ENCODE measurements at regions not wholly inside any gene's neighbourhood (a gene's known extent, or its start where the extent isn't known, plus 50 kb on each side); places are given as distances from the start of the nearest gene placed in this dataset.
A peak's percentile ranks its signal among the peaks of the same experiment; 100 is the strongest.
"Not testable (repeated sequence)": the region's sequence is repeated elsewhere in the genome, so short reads cannot be mapped to it uniquely, and the experiment has no call there.

DNA sequence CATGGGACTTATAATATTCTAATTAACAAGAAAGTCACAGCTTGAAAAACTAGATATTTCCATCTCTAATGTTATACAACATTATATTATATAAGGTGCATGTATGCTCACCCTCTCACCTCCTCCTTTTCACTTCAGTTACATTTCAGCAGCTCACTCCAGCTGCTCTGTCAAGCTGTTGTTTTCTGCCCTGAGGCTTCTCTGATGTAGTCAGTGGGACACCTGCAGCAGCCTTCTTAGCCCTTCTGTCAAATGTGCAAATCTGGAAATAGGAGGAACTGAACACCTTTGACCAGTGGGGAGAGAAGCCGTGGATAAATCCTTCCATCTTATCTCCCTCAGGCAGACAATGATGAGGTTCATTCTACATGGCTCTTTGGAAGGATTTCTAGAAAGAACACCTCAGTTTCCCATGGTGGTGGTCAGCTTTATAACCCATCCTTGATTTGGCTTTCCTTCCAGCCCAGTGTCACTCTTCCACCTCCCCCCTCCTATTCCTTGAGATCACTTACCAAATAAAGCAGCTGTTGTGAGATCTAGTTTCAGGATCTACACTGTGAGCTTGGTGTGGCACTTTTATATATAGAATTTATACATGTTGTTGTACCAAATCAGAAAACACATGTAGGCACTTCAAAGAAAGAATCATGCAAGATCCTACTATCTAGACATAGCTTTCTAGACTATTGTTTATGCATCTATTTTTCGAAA, 79.6 kb upstream of the STK38L start:
- DNase-seq (ENCODE audit: low spot score in 2 of 2) (no peak), ATAC-seq (ENCODE audit: low read depth) (no peak)
- peaks cover 8% of the 10 kb centered on the region for H3K36me3 Mint-ChIP-seq

DNA sequence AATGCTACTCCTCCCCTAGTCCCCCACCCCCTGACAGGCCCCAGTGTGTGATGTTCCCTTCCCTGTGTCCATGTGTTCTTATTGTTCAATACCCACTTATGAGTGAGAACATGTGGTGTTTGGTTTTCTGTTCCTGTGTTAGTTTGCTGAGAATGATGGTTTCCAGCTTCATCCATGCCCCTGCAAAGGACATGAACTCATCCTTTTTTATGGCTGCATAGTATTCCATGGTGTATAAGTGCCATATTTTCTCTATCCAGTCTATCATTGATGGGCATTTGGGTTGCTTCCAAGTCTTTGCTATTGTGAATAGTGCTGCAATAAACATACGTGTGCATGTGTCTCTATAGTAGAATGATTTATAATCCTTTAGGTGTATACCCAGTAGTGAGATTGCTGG, 78.1 kb upstream of the STK38L start:
- DNase-seq (ENCODE audit: low spot score in 2 of 2); H3K27ac Mint-ChIP-seq; H3K27me3 Mint-ChIP-seq; ATAC-seq (ENCODE audit: low read depth); H3K4me3 Mint-ChIP-seq: not testable (repeated sequence)
- Mint-ChIP-seq H3K36me3 (peaks cover 19% of the 10 kb centered on the region), H3K9me3 (peaks cover 11% of the 10 kb centered on the region), H3K4me1 (peaks cover 27% of the 10 kb centered on the region)

More for the DNA sequence above, 79.6 kb upstream of the STK38L start:
- Mint-ChIP-seq H3K27ac (peak overlapping the region; percentile 40), H3K4me3 (no peak overlapping the region), H3K4me1 (peaks cover 27% of the 10 kb centered on the region), H3K27me3 (no peaks in the 10 kb centered on the region), H3K9me3 (peaks cover 3% of the 10 kb centered on the region)

DNA sequence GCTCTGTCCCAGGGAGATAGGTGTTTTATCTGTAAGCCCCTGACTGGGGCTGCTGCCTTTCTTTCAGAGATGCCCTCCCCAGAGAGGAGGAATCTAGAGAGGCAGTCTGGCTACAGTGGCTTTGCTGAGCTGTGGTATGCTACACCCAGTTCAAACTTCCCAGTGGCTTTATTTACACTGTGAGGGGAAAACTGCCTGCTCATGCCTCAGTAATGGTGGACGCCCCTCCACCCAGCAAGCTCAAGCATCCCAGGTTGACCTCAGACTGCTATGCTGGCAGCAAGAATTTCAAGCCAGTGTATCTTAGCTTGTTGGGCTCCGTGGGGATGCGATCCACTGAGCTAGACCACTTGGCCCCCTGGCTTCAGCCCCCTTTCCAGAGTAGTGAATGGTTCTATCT, 72.6 kb upstream of the STK38L start:
- not testable (repeated sequence) for H3K27me3 Mint-ChIP-seq; ATAC-seq (ENCODE audit: low read depth); DNase-seq (ENCODE audit: low spot score in 2 of 2); H3K4me1 Mint-ChIP-seq; H3K27ac Mint-ChIP-seq; H3K4me3 Mint-ChIP-seq
- H3K9me3 Mint-ChIP-seq, result peaks cover 10% of the 10 kb centered on the region
- peaks cover 28% of the 10 kb centered on the region for H3K36me3 Mint-ChIP-seq

DNA sequence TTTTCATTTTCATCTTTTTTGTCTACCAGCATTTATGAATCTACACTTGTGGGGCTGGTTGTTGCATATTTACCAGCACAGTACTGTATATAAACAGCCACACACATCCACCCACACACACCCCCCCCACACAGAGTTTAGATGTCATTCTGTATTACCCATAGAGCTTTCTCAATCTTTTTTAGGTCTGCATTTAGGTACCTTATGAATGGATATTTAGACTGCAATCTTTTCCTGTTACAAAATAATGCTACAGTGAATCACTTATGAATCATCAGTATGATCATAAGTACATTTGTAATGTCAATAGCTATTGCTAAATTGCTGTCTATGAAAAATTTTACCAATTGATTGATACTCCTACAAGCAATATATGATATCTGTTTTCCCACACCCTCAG, 67.3 kb upstream of the STK38L start:
- Mint-ChIP-seq H3K27ac (no peak overlapping the region), H3K4me3 (no peak overlapping the region), H3K4me1 (peaks cover 10% of the 10 kb centered on the region), H3K9me3 (no peaks in the 10 kb centered on the region), H3K36me3 (peaks cover 10% of the 10 kb centered on the region), H3K27me3 (no peaks in the 10 kb centered on the region)
- DNase-seq (ENCODE audit: low spot score in 2 of 2) (no peak), ATAC-seq (ENCODE audit: low read depth) (no peak)

DNA sequence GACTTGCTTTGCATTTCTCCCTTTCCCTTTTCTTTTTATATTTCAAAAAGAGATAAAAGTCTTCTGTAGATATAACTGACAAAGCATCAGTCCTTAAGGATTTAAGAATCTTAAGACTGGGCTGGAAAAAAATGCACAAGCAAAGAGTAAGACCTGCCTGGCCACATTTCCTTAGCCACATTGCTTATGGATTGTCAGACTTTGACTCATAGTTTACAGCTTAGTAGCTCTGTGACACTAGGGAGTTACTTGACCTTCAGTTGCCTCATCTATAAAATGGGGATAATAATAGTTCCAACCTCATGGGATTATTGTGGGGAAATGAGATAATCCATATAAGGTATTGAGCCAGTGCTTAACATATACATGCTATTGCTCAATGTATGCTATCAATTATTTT, 66.4 kb upstream of the STK38L start:
- Mint-ChIP-seq H3K27ac (no peak overlapping the region), H3K27me3 (no peaks in the 10 kb centered on the region), H3K9me3 (no peaks in the 10 kb centered on the region), H3K36me3 (peaks cover 7% of the 10 kb centered on the region), H3K4me1 (peaks cover 10% of the 10 kb centered on the region), H3K4me3 (no peak overlapping the region)
- DNase-seq (ENCODE audit: low spot score in 2 of 2), result no peak
- no peak for ATAC-seq (ENCODE audit: low read depth)

DNA sequence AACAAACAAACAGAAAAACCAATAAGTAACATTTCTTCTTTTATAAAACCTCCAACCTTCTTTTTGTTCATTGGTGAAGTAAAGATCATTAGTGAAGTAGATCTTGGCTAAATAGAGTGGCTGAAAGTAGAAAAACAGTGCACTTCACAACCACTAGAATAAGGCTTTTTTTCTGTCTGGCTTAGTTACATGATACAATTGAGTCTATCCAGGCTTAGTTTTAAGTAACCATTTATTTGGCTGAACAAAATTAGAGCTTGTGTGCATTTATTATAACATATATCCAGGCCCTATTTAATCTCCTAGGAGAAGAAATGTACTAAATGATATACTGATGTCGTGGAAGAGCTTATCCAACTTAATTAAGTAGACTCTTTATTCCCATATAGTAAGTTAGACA, 65.8 kb upstream of the STK38L start:
- H3K27ac Mint-ChIP-seq, result no peak overlapping the region

DNA sequence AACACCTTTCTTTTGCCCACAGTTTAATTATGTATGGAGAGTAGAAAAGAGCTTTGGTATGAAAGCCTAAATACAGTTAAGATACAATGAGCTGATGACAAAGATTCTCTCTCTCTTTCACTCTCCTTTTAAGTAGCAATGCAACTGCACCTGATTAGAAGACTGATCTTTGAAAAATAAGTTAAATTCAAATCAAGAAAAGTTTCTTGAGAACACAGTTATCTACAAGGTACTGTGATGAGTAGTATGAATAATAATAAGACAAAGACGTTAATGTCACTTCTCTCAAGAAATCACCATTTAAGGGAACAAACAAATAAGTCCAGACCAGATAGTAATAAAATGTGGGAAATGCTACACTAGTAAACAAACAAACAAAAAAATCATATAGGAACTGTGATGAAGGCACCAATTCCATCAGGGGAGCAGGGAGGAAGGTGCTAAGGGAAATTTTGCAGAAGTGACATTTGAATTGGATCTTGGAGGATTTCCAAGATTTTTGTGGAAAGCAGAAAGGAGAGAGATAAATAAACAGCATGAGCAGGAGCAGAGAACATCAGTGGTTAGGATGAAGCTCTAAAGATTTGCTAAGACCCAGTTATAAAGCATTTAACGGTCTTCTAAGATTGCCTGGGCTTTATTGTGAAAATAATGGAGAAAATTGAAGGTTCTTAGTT, 65.2 kb upstream of the STK38L start:
- ATAC-seq (ENCODE audit: low read depth), result no peak
- Mint-ChIP-seq H3K27me3 (no peaks in the 10 kb centered on the region), H3K4me1 (peaks cover 10% of the 10 kb centered on the region), H3K36me3 (no peaks in the 10 kb centered on the region), H3K4me3 (no peak overlapping the region), H3K9me3 (no peaks in the 10 kb centered on the region), H3K27ac (peak overlapping the region; percentile 31)
- DNase-seq (ENCODE audit: low spot score in 2 of 2), result no peak

More for the DNA sequence above, 65.8 kb upstream of the STK38L start:
- peaks cover 10% of the 10 kb centered on the region for H3K4me1 Mint-ChIP-seq
- no peak for ATAC-seq (ENCODE audit: low read depth)
- H3K36me3 Mint-ChIP-seq, result peaks cover 1% of the 10 kb centered on the region
- H3K4me3 Mint-ChIP-seq, result no peak overlapping the region
- no peaks in the 10 kb centered on the region for H3K27me3 Mint-ChIP-seq
- H3K9me3 Mint-ChIP-seq, result no peaks in the 10 kb centered on the region
- DNase-seq (ENCODE audit: low spot score in 2 of 2), result no peak

DNA sequence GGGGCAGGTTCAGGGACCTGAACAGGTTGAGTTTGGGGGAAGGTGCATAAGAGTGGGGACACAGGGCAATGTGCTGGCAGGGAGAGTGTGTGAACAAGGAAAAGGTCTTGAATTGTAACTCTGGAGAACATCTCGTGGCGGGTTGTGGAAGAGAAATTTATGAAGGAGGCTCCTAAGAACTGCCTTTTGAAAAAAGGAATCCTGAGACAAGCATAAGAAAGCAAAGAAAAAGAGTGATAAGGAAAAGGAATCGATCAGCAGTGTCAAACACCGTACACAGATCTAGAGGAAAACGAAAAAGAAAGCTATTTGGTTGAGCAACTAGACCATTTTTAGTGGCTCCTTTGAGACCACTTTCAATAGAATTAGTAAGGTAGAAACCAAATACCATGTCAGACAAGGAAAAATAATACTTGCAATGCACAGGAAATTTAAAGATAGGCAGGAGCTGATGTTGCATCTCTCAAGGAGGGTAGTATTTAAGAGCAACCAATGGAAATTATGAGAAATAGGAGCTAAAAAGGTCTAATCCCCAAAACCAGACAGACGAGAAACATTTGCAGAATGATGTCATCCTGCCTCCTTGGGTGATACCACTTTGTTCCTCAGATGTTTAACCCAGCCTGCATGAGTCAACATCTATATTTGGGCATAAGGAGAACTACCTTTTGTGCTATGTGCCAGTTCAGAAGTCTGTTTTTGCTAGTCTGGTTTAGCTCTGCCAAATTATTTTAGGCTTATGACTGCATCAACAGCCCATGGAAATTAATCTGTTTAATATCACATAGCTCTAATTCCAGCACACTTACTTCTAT, 64.5 kb upstream of the STK38L start:
- Mint-ChIP-seq H3K27me3 (no peaks in the 10 kb centered on the region), H3K9me3 (no peaks in the 10 kb centered on the region), H3K36me3 (no peaks in the 10 kb centered on the region), H3K27ac (peak overlapping the region; percentile 31), H3K4me1 (peaks cover 10% of the 10 kb centered on the region), H3K4me3 (no peak overlapping the region)
- DNase-seq (ENCODE audit: low spot score in 2 of 2), result no peak
- peak; percentile 99 for ATAC-seq (ENCODE audit: low read depth)

DNA sequence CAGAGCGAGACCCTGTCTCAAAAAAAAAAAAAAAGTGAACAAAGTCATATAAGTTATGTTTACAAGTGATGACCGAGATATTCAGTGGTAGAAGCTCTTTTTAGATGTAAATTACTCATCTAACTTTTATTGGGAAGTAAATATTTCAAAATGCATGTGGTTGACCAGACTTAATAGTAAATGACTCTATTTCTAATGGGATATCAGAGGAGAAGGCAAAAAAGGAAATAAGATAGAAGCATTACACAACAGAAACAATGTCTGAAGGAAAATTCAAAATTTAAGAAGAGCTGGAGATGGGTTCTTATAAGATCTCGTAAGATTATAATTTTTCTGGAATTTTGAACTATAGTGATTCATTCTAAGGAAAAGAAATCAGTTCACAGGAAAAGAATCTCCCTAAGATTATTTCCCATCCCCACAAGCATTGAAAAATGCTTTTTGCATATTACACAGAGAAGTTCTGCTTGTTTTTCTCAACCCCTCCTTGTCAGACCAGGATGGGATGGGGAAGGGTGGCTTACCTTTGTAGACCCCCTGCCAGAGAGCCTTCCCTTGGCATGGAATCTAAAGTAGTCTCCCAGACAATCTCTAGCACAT, 63.1 kb upstream of the STK38L start:
- no peak for ATAC-seq (ENCODE audit: low read depth)
- peaks cover 14% of the 10 kb centered on the region for H3K4me1 Mint-ChIP-seq
- no peak overlapping the region for H3K27ac Mint-ChIP-seq
- no peaks in the 10 kb centered on the region for H3K27me3 Mint-ChIP-seq
- no peaks in the 10 kb centered on the region for H3K9me3 Mint-ChIP-seq
- H3K4me3 Mint-ChIP-seq, result no peak overlapping the region
- peaks cover 2% of the 10 kb centered on the region for H3K36me3 Mint-ChIP-seq
- no peak for DNase-seq (ENCODE audit: low spot score in 2 of 2)

DNA sequence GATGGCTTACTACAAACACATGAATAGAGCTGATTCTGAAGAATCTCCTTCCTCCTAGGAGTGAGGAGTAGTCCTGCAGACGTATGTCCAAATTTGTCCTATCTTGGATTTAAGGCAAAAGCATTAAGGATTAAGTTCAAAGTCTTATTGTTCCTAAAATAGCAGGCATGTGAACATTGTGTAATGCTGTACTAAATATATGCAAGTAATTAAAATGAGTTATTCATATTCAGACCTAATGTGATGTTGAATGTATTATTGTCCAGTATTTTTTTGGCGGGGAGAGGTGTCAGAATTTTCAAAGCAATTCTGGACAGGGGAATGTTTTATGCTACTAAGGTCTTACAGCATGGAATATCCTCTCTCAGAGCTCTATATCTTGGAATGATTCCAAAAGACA, 60.7 kb upstream of the STK38L start:
- H3K27me3 Mint-ChIP-seq, result no peaks in the 10 kb centered on the region
- H3K9me3 Mint-ChIP-seq, result no peaks in the 10 kb centered on the region
- H3K36me3 Mint-ChIP-seq, result peaks cover 2% of the 10 kb centered on the region
- no peak for ATAC-seq (ENCODE audit: low read depth)
- H3K27ac Mint-ChIP-seq, result no peak overlapping the region
- peaks cover 14% of the 10 kb centered on the region for H3K4me1 Mint-ChIP-seq
- H3K4me3 Mint-ChIP-seq, result no peak overlapping the region
- DNase-seq (ENCODE audit: low spot score in 2 of 2), result no peak

DNA sequence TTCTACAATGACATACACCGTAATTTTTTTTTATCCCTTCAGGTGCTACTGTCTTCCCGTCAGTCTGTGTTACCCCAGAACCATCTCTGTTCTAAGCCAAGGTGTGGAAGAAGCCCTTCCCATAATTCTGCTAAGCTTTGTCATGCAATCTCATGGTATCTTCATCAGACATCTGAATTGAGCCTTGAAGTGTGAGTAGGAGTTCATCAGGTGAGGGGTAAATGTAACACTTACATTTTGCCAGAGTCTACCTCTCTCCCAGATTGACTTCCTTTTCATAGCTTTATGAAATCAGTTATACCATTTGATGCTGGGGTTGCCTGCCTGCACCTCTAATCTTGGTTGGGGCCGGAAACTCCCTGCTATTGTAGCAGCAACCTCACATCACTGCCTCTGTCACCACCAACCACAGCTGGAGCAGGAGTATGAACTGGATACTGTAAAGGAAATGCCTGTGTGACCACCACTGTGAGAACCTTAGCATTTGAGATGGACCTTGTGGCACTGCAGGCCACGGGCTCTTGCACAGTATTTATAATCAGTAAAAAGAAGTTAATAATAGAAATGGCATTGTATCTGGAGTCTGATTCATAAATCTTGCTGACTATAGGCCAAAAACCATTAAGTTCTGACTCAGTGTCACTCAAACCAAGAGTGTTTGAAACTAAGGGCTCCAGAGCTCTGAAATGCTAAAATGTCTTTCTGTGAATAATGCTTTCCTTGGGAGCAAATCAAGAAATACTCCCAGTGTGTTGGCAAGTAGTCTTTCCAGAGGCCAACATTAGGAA, 58.7 kb upstream of the STK38L start:
- DNase-seq (ENCODE audit: low spot score in 2 of 2), result no peak
- peak; percentile 62 for ATAC-seq (ENCODE audit: low read depth)
- Mint-ChIP-seq H3K36me3 (peaks cover 2% of the 10 kb centered on the region), H3K4me1 (peaks cover 4% of the 10 kb centered on the region), H3K9me3 (no peaks in the 10 kb centered on the region), H3K4me3 (no peak overlapping the region), H3K27me3 (no peaks in the 10 kb centered on the region), H3K27ac (no peak overlapping the region)

DNA sequence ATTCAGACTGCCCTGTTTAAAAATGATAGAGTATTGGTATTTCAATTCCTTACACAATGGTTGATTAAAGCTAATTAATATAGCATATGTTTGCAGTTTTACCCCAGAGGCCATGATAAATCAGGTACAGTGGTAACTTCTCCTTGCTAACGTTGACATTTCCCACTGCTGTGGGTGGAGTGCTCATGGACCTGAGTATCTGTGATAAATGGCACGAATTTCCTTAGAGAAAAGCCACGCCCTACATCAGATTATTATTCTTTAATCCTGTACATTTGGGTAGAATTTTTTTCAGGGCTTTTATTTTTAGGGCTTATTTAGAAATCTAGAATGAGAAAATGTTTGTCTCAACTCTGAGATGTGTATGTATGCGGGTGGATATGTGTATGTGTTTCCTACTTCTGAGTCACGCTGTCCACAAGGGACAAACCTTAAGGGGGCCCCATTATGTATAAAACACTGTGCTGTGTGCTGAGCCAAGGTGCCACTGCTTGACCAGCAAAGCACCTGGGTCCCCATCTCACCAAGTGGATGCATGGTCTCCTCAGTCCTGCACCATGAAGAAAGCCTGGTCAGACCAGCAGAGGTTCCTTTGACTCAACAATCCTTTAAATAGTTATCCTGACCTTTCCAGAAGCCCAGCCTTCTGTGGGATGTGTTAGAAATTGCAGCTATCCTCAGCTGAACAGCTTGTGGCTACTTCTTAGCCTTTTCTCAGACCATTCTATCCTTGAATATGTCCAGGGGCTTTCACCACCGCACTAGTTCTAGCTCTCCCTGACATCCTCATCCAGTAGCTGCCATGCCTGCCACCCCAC, 57.9 kb upstream of the STK38L start:
- ATAC-seq (ENCODE audit: low read depth) (no peak), DNase-seq (ENCODE audit: low spot score in 2 of 2) (no peak)
- H3K27ac Mint-ChIP-seq, result no peak overlapping the region

DNA sequence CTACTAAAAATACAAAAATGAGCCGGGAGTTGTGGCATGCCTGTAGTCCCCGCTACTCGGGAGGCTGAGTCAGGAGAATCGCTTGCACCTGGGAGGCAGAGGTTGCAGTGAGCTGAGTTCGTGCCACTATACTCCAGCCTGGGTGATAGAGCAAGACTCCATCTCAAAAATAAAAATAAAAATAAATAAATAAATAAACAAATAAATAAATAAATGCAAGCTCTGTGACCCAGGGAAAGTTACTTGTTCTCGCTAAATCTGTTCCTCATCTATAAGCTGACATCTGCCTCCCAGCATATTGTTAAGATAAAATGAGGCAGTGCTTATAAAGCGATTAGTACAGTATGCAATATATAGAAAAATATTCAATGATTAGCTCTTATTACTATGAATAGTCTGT, 56.4 kb upstream of the STK38L start:
- Mint-ChIP-seq H3K27me3 (no peaks in the 10 kb centered on the region), H3K9me3 (no peaks in the 10 kb centered on the region), H3K4me3 (no peak overlapping the region), H3K4me1 (peaks cover 4% of the 10 kb centered on the region), H3K27ac (no peak overlapping the region), H3K36me3 (peaks cover 6% of the 10 kb centered on the region)
- DNase-seq (ENCODE audit: low spot score in 2 of 2) (no peak), ATAC-seq (ENCODE audit: low read depth) (no peak)

More for the DNA sequence above, 57.9 kb upstream of the STK38L start:
- Mint-ChIP-seq H3K9me3 (no peaks in the 10 kb centered on the region), H3K36me3 (peaks cover 2% of the 10 kb centered on the region), H3K4me3 (no peak overlapping the region), H3K27me3 (no peaks in the 10 kb centered on the region), H3K4me1 (peaks cover 4% of the 10 kb centered on the region)
